ENCODE measurements at regions not wholly inside any gene's neighbourhood (a gene's known extent, or its start where the extent isn't known, plus 50 kb on each side); places are given as distances from the start of the nearest gene placed in this dataset.
A peak's percentile ranks its signal among the peaks of the same experiment; 100 is the strongest.

- in situ Hi-C loops (cut with HindIII; ENCODE audit: low pct_unique_long_range_greater_than_20kb, low sequenced_read_pairs), result no loop called here
- intact Hi-C loops (cut with micrococcal nuclease; ENCODE audit: unreplicated experiment), result no loop called here
- peak; percentile 94 for ATAC-seq
- no peak for DNase-seq (ENCODE audit: low read depth, low spot score)
- peaks cover 20% of the 10 kb centered on the region for H3K4me1 ChIP-seq (ENCODE audit: control insufficient read depth, insufficient read depth, low read length)
- no peaks in the 10 kb centered on the region for H3K36me3 ChIP-seq (ENCODE audit: control insufficient read depth, insufficient read depth, low read length)
- BruUV-seq (replicated peaks), result no TSS peak
- H3K4me3 ChIP-seq (ENCODE audit: low read depth in 2 of 2, low read length in 2 of 2), result no peak overlapping the region
- no peaks in the 10 kb centered on the region for H3K27me3 ChIP-seq (ENCODE audit: control insufficient read depth, insufficient read depth, low read length)
- ChIA-PET POLR2A (no interaction called here), CTCF (no interaction called here)
- H3K9me3 ChIP-seq (ENCODE audit: control insufficient read depth, insufficient read depth, low read depth, low read length), result no peaks in the 10 kb centered on the region; the same call in 1 of the 2 replicates
- peak overlapping the region; percentile 81 for H3K27ac ChIP-seq (ENCODE audit: low read length)
- TF ChIP-seq TCF7L2 (IDR thresholded peaks at IDR 0.05; ENCODE audit: low read depth, low read length), result no peak
- TF ChIP-seq POLR2AphosphoS5 (IDR thresholded peaks at IDR 0.05; ENCODE audit: low read depth, low read length), result no peak; the same call in 1 of the 2 replicates
- no peak for TF ChIP-seq REST (IDR thresholded peaks at IDR 0.05; ENCODE audit: insufficient read depth in 1 of 2, low read depth in 2 of 2, low read length in 1 of 2)
Measured at GRCh38 chr1:81682490-81682889, 118.2 kb upstream of the ADGRL2 start.

- no peak overlapping the region for H3K4me3 ChIP-seq (ENCODE audit: low read depth in 2 of 2, low read length in 2 of 2)
- no peaks in the 10 kb centered on the region for H3K36me3 ChIP-seq (ENCODE audit: control insufficient read depth, insufficient read depth, low read length)
- peaks cover 20% of the 10 kb centered on the region for H3K4me1 ChIP-seq (ENCODE audit: control insufficient read depth, insufficient read depth, low read length)
- H3K27me3 ChIP-seq (ENCODE audit: control insufficient read depth, insufficient read depth, low read length), result no peaks in the 10 kb centered on the region
- ATAC-seq (peak; percentile 82), DNase-seq (ENCODE audit: low read depth, low spot score) (no peak)
- in situ Hi-C loops (cut with HindIII; ENCODE audit: low pct_unique_long_range_greater_than_20kb, low sequenced_read_pairs), result no loop called here
- CTCF ChIA-PET, result no interaction called here
- intact Hi-C loops (cut with micrococcal nuclease; ENCODE audit: unreplicated experiment), result no loop called here
- POLR2A ChIA-PET, result no interaction called here
- peak overlapping the region; percentile 81 for H3K27ac ChIP-seq (ENCODE audit: low read length)
- BruUV-seq (replicated peaks), result no TSS peak
- no peaks in the 10 kb centered on the region; the same call in 1 of the 2 replicates for H3K9me3 ChIP-seq (ENCODE audit: control insufficient read depth, insufficient read depth, low read depth, low read length)
- TF ChIP-seq CTCF (IDR thresholded peaks at IDR 0.05) (no peak), POLR2AphosphoS5 (IDR thresholded peaks at IDR 0.05; ENCODE audit: low read depth, low read length) (no peak; the same call in 1 of the 2 replicates), SIN3A (IDR thresholded peaks at IDR 0.05; ENCODE audit: borderline replicate concordance, insufficient read depth, low read depth, low read length) (no peak), TCF7L2 (IDR thresholded peaks at IDR 0.05; ENCODE audit: low read depth, low read length) (no peak), REST (IDR thresholded peaks at IDR 0.05; ENCODE audit: insufficient read depth in 1 of 2, low read depth in 2 of 2, low read length in 1 of 2) (no peak)
Measured at GRCh38 chr1:81681601-81682266, 119.0 kb upstream of the ADGRL2 start.

Data from Panc1 (cell line).